GM10266 (cell line): ENCODE measurements at regions not wholly inside any gene's neighbourhood (a gene's known extent, or its start where the extent isn't known, plus 50 kb on each side); places are given as distances from the start of the nearest gene placed in this dataset.
"Not testable (repeated sequence)": the region's sequence is repeated elsewhere in the genome, so short reads cannot be mapped to it uniquely, and the experiment has no call there.

Experiments used
- DNase-seq: peaks from one replicate; pipeline ENCODE4 v3.0.0; 2012; ENCODE audit errors: extremely low spot score
- TF ChIP-seq, protein P1 (sequence below): IDR thresholded peaks from 2 replicates; pipeline ENCODE4 v1.5.1; 2012; ENCODE audit warnings: mild to moderate bottlenecking, low read depth; ENCODE audit not compliant: control insufficient read depth, insufficient read depth; ENCODE audit errors: missing control alignments

DNA sequence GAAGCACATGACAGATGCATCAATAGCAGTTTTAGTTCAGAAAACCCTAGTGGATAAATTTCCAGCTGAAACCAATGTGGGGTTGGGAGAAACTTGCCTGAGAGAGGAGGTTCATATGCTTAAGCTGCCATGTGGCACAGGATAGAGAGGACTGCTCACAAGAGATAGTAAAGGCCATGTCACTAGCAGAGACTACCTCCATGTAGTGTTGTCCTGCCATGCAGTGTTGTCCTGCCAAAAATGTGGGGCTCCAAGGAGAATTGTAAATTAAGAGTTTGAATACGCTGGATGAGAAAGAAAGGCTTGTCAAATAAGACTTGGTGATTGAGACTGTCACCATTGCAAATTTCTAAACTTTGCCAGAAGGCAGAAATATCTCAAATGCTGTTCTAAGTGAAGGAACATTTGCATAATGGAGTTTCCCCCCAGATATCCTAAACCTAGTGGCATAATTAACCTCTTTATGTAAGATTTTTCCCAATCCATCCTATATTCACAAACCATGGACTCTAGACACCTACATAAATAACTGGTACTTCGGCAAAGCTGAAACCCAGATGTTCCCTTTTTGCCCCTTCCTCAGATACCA is 938.3 kb upstream of the ALCAM start:
- DNase-seq = no peak
- TF ChIP-seq, protein P1, sequence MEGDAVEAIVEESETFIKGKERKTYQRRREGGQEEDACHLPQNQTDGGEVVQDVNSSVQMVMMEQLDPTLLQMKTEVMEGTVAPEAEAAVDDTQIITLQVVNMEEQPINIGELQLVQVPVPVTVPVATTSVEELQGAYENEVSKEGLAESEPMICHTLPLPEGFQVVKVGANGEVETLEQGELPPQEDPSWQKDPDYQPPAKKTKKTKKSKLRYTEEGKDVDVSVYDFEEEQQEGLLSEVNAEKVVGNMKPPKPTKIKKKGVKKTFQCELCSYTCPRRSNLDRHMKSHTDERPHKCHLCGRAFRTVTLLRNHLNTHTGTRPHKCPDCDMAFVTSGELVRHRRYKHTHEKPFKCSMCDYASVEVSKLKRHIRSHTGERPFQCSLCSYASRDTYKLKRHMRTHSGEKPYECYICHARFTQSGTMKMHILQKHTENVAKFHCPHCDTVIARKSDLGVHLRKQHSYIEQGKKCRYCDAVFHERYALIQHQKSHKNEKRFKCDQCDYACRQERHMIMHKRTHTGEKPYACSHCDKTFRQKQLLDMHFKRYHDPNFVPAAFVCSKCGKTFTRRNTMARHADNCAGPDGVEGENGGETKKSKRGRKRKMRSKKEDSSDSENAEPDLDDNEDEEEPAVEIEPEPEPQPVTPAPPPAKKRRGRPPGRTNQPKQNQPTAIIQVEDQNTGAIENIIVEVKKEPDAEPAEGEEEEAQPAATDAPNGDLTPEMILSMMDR = no peak

DNA sequence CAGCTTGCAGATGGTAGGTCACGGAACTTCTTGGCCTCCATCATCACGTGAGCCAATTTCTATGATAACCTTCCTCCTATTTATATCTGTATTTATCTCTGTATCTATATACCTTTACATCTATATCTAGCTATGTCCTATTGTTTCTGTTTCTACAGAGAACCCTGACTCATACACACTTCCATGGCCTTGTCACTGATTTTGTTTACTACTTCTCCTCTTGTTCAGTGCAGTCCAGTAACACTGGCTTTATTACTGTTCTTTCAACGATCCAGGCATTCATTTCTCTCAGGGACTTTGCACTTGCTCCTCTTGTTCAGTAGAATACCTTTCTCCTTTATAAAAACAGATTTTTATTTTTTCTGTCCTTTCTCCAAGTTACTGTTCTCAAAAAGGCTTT is 937.0 kb upstream of the ALCAM start:
- TF ChIP-seq, protein P1 = no peak
- DNase-seq = no peak

DNA sequence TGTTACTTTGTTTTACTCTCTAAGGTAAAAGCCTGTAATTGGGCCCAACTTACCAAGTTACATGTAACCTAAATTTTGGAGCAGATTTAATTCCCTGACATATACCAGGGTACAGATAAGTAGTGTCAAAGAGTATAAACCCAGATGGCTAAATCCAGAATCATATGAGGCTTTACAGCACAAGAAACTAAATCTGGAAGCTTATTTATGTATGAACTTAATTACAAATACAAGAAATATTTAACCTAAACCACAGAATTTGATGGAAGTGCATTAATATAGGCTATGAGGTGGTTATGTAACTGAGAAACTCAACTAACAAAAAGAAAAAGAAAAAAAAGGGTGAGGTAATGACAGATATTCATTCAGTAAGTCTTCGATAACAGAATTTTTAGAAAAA is 930.2 kb upstream of the ALCAM start:
- DNase-seq = no peak
- TF ChIP-seq, protein P1 = no peak

DNA sequence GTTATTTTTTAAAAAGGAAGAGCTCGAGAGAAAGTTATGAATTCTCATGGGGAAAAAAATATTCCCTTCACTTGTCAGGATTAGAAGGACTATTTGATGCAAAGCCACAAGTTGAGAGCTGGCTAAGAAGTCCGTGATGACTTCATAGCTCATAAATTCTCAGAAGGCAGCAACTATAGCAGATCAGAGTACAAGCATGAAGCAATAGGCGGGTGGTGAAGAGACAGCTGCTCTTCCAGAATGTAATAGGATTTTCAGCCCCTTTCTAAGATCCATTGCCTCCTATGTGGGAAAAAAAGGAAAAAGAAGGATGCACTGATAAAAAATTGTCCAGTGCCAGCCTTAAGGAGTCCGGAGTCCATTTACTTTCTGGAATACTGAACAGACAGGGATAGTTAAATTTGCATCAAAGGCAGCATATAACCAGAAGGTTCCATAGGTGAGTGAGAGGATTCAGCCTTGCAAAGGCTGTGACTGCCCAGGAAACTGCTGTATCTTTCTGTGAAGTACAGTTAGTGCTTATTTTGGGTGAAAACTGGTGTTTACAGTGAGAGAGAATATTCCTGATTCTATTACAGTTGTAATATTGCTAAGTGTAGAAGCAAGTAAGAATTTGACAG is 929.5 kb upstream of the ALCAM start:
- DNase-seq = no peak
- TF ChIP-seq, protein P1 = no peak

DNA sequence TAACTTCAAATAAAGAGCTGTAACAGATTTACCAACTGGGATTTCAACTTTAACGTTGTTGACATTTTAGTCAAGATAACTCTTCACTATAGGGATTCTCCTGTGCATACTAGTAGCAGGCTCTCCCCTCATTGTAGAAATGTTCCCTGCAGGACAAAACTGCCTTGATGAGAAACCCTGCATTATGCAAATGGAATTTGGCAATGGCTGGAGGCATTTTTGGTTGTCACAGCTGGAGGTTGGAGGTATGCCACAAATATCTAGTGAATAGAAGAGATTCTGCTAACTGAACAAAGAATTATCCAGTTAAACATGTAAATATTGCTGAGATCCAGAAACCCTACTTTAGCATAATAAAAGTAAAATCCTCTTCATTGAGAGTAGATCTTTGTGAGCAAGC is 928.8 kb upstream of the ALCAM start:
- TF ChIP-seq, protein P1 = no peak
- no peak for DNase-seq

DNA sequence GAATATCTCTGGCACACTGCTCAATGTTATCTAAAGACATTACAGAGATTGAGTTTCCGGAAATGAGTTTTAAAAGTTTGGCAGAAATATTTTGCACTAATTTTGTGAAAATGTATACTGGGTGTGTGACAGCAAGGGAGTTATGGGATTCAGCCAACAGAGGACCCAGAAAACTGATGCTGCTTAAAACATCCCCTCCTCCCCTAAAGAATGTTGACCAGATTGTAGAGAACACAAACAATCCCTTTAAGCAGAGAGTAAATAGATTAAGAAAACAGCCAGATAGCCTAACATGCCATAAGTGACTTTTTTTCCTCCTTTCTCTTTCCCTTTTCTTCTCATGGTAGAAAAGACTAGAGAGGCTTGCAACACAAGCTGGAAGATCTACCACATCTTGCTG is 928.0 kb upstream of the ALCAM start:
- TF ChIP-seq, protein P1 = no peak
- DNase-seq = no peak

DNA sequence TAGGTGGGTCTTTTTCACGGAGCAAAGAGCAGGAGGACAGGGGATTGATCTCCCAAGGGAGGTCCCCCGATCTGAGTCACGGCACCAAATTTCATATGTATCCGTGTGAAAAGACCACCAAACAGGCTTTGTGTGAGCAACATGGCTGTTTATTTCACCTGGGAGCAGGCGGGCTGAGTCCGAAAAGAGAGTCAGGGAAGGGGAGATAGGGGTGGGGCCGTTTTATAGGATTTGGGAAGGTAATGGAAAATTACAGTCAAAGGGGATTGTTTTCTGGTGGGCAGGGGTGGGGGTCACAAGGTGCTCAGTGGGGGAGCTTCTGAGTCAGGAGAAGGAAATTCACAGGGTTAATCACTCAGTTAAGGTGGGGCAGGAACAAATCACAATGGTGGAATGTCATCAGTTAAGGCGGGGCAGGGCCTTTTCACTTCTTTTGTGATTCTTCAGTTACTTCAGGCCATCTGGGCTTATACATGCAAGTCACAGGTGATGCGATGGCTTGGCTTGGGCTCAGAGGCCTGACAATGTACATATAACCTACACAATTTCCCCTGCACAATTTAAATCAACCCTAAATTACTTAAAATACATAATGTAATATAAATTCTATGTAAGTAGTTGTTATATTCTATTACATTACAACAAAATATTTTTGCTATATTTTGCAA is 921.3 kb upstream of the ALCAM start:
- not testable (repeated sequence) for DNase-seq

DNA sequence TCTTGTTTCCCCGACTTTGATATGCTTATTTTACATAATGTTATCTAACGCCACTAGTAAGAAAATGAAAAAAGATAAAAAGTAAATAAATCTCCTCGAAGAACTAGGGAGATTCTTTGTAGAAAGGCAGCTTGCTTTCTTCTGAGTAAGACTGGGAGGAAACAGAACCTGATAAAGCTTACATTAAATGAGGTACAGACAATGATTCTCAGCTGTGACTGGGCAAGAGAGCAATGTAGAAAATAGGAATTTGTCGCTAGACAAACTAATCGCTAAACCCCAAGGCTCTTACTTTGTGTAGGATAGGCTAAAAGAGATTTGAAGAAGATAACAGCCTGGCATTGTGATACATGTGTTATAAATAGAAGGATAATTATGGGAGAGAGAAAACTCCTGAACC is 919.0 kb upstream of the ALCAM start:
- TF ChIP-seq, protein P1 = no peak
- DNase-seq = no peak
